DOHH2 (cell line): ENCODE measurements at regions not wholly inside any gene's neighbourhood (a gene's known extent, or its start where the extent isn't known, plus 50 kb on each side); places are given as distances from the start of the nearest gene placed in this dataset.

Experiments
- CTCF ChIP-seq: fragments of 200-600 bp; sonication (generic); IDR thresholded peaks from one replicate; pipeline ENCODE4 v1.5.1; 2014; ENCODE audit warnings: antibody characterized with exemption, mild to moderate bottlenecking, low read depth, low read length; ENCODE audit not compliant: poor library complexity, severe bottlenecking
- EZH2phosphoT487 ChIP-seq: fragments of 200-600 bp; sonication (generic); IDR thresholded peaks from 2 replicates; pipeline ENCODE4 v1.6.1; 2017; ENCODE audit warnings: borderline replicate concordance, mild to moderate bottlenecking, antibody characterized with exemption, low read length, moderate library complexity, mixed read lengths

- no peak for TF ChIP-seq CTCF
- no peak for TF ChIP-seq EZH2phosphoT487
Observed at GRCh38 chr4:32589853-32590252, 1869.7 kb downstream of the PCDH7 start.
